ENCODE measurements at regions not wholly inside any gene's neighbourhood (a gene's known extent, or its start where the extent isn't known, plus 50 kb on each side); places are given as distances from the start of the nearest gene placed in this dataset.
A peak's percentile ranks its signal among the peaks of the same experiment; 100 is the strongest.
"Not testable (repeated sequence)": the region's sequence is repeated elsewhere in the genome, so short reads cannot be mapped to it uniquely, and the experiment has no call there.

DNA sequence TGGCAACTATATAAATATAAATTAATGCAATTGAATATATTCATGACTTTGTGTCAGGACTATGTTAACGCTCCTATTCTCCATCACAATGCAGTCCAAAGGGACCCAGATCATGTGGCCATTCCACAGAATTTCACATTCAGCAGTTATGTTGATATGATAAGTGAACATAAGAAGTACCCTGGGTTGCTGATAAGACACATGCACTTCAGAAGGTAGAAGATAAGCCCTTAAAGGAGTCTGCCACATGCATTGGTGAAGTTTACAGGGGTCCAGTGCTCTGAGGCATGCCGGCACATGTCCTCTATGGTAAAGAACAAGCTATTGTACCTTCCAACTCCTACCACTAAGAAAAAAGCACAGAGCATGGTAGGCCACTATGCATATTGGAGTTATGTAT is 76.4 kb downstream of the PHAX start:
- DNase-seq = no peak

- peak; percentile 99 for DNase-seq
These were observed 79.6 kb downstream of the PHAX start for GRCh38 chr5:126680191-126680817.

- not testable (repeated sequence) for DNase-seq
These were observed 80.6 kb downstream of the PHAX start for GRCh38 chr5:126681314-126681713.

DNA sequence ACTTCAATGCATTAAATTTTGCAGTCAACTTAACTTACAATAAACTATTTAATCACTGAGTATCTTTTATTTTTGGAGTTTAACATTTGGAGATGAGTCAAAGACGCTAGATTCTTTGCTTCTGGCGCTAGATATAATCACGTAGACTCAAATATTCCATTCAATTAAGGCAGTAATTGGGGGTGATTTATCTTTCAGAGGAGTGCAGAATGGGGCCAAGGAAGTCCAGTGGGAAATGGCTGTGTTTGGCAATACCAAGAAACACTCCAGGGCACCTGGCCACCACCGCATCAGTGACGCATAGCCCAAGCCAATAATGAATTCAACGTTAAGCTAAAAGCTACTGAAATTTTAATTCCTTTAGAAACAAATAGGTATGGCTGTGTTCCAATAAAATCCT is 81.2 kb downstream of the PHAX start:
- peak; percentile 63 for DNase-seq

DNA sequence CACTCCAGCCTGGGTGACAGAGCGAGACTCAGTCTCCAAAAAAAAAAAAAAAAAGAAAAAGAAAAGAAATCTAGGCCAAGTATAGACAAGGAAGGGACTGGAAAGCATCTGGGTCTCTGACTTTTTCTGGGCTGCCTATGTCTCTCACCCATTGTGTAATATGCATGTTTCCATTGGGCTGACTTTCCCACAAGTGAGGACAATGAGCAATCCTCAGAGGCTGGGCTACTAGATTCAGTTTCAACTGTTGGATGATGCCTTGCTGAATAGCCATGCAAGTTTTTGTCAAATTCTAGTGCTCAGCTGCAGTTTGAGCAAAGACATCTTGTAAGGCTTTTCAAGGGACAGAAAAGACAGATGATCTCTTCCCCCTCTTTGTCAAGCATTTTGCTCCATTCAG is 82.1 kb downstream of the PHAX start:
- no peak for DNase-seq

GRCh38 chr5:126683912-126684311 is 83.2 kb downstream of the PHAX start:
- DNase-seq = peak; percentile 73

DNA sequence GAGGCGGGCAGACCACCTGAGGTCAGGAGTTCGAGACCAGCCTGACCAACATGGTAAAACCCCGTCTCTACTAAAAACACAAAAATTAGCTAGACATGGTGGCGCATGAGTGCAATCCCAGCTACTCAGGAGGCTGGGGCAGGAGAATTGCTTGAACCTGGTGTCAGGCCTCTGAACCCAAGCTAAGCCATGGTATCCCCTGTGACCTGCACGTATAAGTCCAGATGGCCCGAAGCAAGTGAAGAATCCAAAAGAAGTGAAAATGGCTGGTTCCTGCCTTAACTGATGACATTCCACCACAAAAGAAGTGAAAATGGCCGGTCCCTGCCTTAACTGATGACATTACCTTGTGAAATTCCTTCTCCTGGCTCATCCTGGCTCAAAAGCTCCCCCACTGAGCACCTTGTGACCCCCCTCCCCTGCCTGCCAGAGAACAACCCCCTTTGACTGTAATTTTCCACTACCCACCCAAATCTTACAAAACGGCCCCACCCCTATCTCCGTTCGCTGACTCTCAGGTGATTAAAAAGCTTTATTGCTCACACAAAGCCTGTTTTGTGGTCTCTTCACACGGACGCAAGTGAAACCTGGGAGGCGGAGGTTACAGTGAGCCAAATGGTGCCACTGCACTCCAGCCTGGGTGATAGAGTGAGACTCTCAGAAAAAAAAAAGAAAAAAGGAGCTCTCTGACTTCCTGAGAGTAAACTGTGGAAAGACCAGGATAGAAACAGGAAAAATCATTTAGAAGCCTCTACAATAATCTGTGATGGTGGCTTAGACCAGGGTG is 84.1 kb downstream of the PHAX start:
- not testable (repeated sequence) for DNase-seq

DNA sequence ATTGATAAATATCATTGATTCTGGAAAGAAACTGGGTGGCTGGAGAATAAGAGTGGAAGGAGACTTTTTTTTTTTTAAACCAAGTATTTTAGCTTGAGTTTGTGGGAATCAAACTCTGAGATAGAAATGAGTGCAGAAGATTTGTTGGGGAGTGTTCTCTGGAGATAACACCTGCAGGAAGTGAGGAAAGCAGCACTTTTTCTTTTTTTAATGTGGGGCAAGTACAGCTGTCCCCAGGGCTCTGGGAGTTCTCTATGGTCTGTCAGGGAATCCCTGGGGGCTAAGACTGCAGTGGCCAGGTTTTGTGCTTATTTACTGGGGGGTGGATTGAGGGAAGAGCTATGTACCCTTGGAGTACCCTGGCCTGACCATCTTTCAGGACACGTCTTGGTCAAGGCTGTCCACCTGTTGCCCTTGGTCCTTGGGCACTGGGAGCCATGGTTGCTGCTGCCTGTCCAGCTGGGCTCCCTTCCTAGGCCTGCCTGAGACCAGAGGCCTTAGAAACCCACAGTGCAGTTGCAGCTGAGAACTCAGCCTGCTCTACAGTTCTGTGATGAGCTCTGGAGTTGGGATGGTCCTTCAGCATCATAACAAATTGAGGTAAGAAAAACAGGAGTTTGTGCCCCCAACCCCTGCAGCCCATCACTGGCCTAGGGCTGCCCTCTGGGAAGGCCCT is 85.8 kb downstream of the PHAX start:
- DNase-seq = peak; percentile 20

DNA sequence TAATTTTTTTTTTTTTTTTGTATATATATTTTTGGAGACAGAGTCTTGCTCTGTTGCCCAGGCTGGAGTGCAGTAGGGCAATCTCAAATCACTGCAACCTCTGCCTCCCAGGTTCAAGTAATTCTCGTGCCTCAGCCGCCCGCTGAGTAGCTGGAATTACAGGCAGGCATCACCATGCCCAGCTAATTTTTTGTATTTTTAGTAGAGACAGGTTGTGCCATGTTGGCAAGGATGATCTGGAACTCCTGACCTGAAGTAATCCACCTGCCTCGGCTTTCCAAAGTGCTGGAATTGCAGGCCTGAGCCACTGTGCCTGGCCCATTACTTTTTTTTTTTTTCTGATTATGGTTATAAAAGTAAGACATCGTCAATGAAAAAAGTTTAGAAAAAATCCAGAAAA is 84.0 kb upstream of the LMNB1 start:
- DNase-seq = no peak

- peak; percentile 81 for DNase-seq
These were observed 83.1 kb upstream of the LMNB1 start for GRCh38 chr5:126693806-126694205.

- peak; percentile 71 for DNase-seq
These were observed 82.5 kb upstream of the LMNB1 start for GRCh38 chr5:126694403-126694802.

GRCh38 chr5:126695091-126695490 is 81.8 kb upstream of the LMNB1 start:
- DNase-seq = no peak

DNA sequence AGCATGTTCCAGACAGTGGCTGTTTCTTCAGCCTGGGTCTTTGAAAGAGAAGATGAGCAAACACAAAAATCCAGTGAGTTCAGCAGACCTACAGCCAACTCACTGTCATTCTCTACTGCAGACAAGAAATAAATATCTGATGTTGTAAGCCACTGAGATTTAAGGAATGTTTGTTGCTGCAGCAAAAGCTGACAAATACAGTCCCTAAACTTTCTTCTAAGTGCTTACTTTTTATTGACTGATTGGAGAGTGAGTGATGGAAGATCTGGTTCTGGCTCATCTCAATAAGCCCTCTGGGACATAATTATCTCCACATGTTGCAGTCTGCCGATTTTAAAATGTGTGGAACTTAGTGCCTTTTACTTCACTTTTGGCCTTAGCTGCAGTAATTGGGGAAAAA is 69.9 kb upstream of the LMNB1 start:
- no peak for DNase-seq

DNA sequence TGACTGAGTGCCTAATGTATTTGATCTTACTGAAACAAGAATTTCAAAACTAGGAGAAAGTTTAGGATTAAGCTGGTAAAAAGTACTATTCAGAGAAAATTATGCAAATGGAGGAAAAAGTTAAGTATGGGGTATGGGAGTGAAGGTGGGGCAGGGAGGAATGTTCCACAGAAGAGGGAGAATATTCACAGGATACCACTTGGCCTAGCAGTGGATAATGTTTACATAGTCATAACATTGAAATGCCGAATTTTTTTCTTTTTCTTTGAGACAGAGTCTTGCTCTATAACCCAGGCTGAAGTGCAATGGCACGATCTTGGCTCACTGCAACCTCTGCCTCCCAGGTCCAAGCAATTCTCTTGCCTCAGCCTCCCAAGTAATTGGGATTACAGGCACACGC is 61.2 kb upstream of the LMNB1 start:
- no peak for DNase-seq

DNA sequence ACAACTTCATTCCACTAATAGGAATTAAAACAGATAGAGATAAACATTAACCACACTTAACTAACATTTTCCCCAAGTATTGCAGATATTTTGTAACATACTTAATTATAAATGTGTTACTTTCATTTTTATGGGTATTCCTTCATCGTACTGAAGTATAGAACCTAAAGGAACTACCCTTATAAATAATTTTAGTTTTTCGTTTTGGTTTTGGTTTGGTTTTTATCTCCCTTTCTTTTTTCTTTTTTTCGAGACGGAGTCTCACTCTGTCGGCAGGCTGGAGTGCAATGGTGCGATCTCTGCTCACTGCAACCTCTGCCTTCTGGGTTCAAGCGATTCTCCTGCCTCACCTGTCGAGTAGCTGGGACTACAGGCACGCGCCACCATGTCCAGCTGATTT is 60.1 kb upstream of the LMNB1 start:
- no peak for DNase-seq

- DNase-seq = no peak
These were observed 58.6 kb upstream of the LMNB1 start for GRCh38 chr5:126718236-126718868.

DNA sequence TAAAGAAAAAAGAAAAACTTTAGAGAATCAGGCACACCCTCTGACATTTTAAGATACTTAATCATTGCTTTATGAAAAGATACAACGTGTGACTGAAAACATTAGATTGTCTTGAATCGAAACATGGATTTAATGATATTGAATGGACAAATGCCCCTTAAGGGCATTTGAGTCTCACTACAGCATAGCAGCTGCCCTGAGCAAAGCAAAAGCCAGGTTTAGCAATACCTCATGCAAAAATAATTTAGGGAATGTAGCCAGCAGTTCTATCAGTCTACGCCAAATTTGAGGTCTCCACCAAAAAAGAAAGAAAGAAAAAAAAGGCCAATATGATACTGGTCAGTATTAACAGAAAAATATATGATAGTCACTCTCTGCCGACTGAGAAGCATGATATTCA is 56.6 kb upstream of the LMNB1 start:
- DNase-seq = no peak

- DNase-seq = no peak
These were observed 53.3 kb upstream of the LMNB1 start for GRCh38 chr5:126723643-126724042.

Measured in NCI-H69 (cell line).